ENCODE measurements at regions not wholly inside any gene's neighbourhood (a gene's known extent, or its start where the extent isn't known, plus 50 kb on each side); places are given as distances from the start of the nearest gene placed in this dataset.
"Not testable (repeated sequence)": the region's sequence is repeated elsewhere in the genome, so short reads cannot be mapped to it uniquely, and the experiment has no call there.

DNA sequence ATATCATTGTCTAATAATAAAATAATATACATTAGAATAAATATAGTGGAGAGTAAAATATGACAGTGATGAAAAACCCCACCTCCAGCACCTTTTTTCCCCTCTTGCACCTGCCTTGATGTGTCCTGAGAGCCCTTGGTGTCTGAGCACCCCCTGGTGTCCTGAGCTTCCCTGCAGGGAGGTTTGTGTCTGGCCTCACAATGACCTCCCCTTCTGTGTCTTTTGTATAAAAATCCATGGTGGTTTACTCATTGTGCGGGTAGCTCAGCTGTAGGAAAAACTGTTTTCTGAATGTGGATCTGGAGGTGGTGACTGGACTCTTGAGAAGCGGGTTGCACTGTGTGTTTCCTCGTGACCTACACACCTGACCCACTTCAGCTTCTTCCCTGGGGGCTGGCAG, 636.9 kb downstream of the TMEM121 start:
- TF ChIP-seq CTCF (IDR thresholded peaks at IDR 0.05): no peak
- TF ChIP-seq EP300 (IDR thresholded peaks at IDR 0.05; ENCODE audit: low read depth): no peak
- no peak for TF ChIP-seq POLR2A (IDR thresholded peaks at IDR 0.05)
- H3K4me3 ChIP-seq: no peak overlapping the region
- DNase-seq: no peak
- WGBS, 2 donors (ENCODE audit: low coverage in 1 of 2): 63 to 70% methylated on average over 2 to 3 of the region's 3 CpGs
- no peaks in the 10 kb centered on the region for H3K9me3 ChIP-seq
- no peaks in the 10 kb centered on the region for H3K36me3 ChIP-seq
- no peaks in the 10 kb centered on the region for H3K4me1 ChIP-seq
- peaks cover 3% of the 10 kb centered on the region for H3K27me3 ChIP-seq
- intact Hi-C loops (cut with DNase I; ENCODE audit: low total_unique reads): no loop called here
- no peak overlapping the region for H3K27ac ChIP-seq
- in situ Hi-C loops (cut with MboI; ENCODE audit: low pct_ligation_motif_present in 1 of 4, low pct_unique_long_range_greater_than_20kb in 1 of 4, low sequenced_read_pairs in 3 of 4): no loop called here

- intact Hi-C loops (cut with DNase I; ENCODE audit: low total_unique reads); H3K9me3 ChIP-seq; in situ Hi-C loops (cut with MboI; ENCODE audit: low pct_ligation_motif_present in 1 of 4, low pct_unique_long_range_greater_than_20kb in 1 of 4, low sequenced_read_pairs in 3 of 4); H3K4me1 ChIP-seq; H3K4me3 ChIP-seq; H3K27ac ChIP-seq; DNase-seq; H3K36me3 ChIP-seq; H3K27me3 ChIP-seq: not testable (repeated sequence)
- 39 to 75% methylated on average over 1 to 3 of the region's 3 CpGs for WGBS, 2 donors (ENCODE audit: low coverage in 1 of 2)
Measured at GRCh38 chr14:106163812-106164211, 637.4 kb downstream of the TMEM121 start.

GRCh38 chr14:106166232-106166631, 639.8 kb downstream of the TMEM121 start:
- DNase-seq: no peak
- Histone ChIP-seq H3K4me3 (no peak overlapping the region), H3K9me3 (no peaks in the 10 kb centered on the region), H3K36me3 (no peaks in the 10 kb centered on the region), H3K4me1 (no peaks in the 10 kb centered on the region), H3K27me3 (peaks cover 3% of the 10 kb centered on the region), H3K27ac (no peak overlapping the region)
- intact Hi-C loops (cut with DNase I; ENCODE audit: low total_unique reads) (no loop called here), in situ Hi-C loops (cut with MboI; ENCODE audit: low pct_ligation_motif_present in 1 of 4, low pct_unique_long_range_greater_than_20kb in 1 of 4, low sequenced_read_pairs in 3 of 4) (no loop called here)
- TF ChIP-seq EP300 (IDR thresholded peaks at IDR 0.05; ENCODE audit: low read depth): no peak
- WGBS, 2 donors (ENCODE audit: low coverage in 1 of 2): 65% methylated on average over 3 of the region's 3 CpGs; no CpG with 5 or more reads in 1 of the 2 donors

DNA sequence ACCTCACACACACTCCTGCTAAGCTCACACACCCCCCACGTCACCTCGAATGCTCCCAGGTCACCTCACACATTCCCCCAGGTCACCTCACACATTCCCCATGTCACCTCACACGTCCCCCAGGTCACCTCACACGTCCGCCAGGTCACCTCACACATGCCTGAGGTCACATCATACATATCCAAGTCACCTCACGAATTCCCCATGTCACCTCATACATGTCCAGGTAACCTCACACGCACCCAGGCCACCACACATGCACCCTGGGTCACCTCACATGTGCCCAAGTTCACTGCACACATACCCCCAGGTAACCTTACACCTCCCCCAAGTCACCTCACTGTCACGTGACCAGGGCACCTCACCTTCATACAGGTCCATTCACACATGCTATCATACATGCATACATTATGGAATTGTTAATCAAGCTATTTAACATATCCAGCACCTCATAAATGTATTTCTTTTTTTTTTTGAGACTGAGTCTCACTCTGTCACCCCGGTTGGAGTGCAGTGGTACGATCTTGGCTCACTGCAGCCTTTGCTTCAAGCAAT, 640.3 kb downstream of the TMEM121 start:
- DNase-seq: no peak
- peaks cover 3% of the 10 kb centered on the region for H3K27me3 ChIP-seq
- no peak overlapping the region for H3K4me3 ChIP-seq
- 48 to 69% methylated on average over 9 to 10 of the region's 10 CpGs for WGBS, 2 donors (ENCODE audit: low coverage in 1 of 2)
- H3K4me1 ChIP-seq: no peaks in the 10 kb centered on the region
- H3K36me3 ChIP-seq: no peaks in the 10 kb centered on the region
- no peak overlapping the region for H3K27ac ChIP-seq
- H3K9me3 ChIP-seq: no peaks in the 10 kb centered on the region
- in situ Hi-C loops (cut with MboI; ENCODE audit: low pct_ligation_motif_present in 1 of 4, low pct_unique_long_range_greater_than_20kb in 1 of 4, low sequenced_read_pairs in 3 of 4) (no loop called here), intact Hi-C loops (cut with DNase I; ENCODE audit: low total_unique reads) (no loop called here)
- no peak for TF ChIP-seq CTCF (IDR thresholded peaks at IDR 0.05)
- TF ChIP-seq POLR2AphosphoS5 (IDR thresholded peaks at IDR 0.05): no peak
- TF ChIP-seq POLR2A (IDR thresholded peaks at IDR 0.05): no peak
- no peak for TF ChIP-seq EP300 (IDR thresholded peaks at IDR 0.05; ENCODE audit: low read depth)

DNA sequence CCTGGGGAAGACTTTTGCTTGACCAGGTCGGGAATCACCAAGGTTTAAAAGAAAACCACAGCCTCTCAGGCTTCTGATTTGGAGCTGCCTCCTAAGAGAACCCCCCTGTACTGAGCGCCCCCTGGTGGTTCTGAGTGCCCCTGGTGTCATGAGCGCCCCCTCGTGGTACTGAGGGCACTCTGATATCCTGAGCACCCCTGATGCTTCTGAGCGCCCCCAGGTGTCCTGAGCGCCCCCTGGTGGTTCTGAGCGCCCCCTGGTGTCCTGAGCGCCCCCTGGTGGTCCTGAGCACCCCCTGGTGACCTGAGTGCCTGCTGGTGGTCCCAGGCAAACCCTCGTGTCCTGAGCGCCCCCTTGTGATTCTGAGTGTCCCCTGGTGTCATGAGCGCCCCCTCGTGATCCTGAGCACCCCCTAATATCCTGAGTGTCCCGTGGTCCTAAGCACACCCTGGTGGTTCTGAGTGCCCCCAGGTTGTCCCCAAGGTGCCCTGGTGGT, 643.8 kb downstream of the TMEM121 start:
- intact Hi-C loops (cut with DNase I; ENCODE audit: low total_unique reads); H3K4me3 ChIP-seq; H3K9me3 ChIP-seq; in situ Hi-C loops (cut with MboI; ENCODE audit: low pct_ligation_motif_present in 1 of 4, low pct_unique_long_range_greater_than_20kb in 1 of 4, low sequenced_read_pairs in 3 of 4); H3K27ac ChIP-seq; H3K4me1 ChIP-seq; H3K36me3 ChIP-seq; H3K27me3 ChIP-seq: not testable (repeated sequence)
- 64% methylated on average over 10 of the region's 13 CpGs; no CpG with 5 or more reads in 1 of the 2 donors for WGBS, 2 donors (ENCODE audit: low coverage in 1 of 2)
- DNase-seq: peak; percentile 14
- TF ChIP-seq CTCF (IDR thresholded peaks at IDR 0.05): peak in 2 of 5 experiments; percentile 27 to 28
